Activated CD8-positive, alpha-beta memory T cell treated with anti-CD3 and anti-CD28 coated beads, Interleukin-2, amount 10 ng/mL, durations not matched to agents 7 days and 5 days (primary cell): ENCODE measurements at regions not wholly inside any gene's neighbourhood (a gene's known extent, or its start where the extent isn't known, plus 50 kb on each side); places are given as distances from the start of the nearest gene placed in this dataset.

Experiments used
- ATAC-seq: fragments of 150-1000 bp; cut with Tn5 transposase; one replicate; pipeline ENCODE4 v1.10.0; 2021; ENCODE audit warnings: moderate library complexity
- CTCF ChIA-PET: fragments of 350-600 bp; sonication (Branson Sonifier 250); formaldehyde crosslinking; loops from one replicate; lab custom pipeline; 2021; ENCODE audit warnings: antibody characterized with exemption; lab: Charles Lee
- DNase-seq: peaks from one replicate; pipeline ENCODE4 v3.0.0-alpha.2; 2020
- H3K27ac Mint-ChIP-seq: one replicate; pipeline ENCODE4 v1.8.0; 2021; ENCODE audit warnings: mild to moderate bottlenecking, mixed read lengths
- H3K27me3 Mint-ChIP-seq: one replicate; pipeline ENCODE4 v1.8.0; 2021; ENCODE audit warnings: mixed read lengths
- H3K36me3 Mint-ChIP-seq: one replicate; pipeline ENCODE4 v1.8.0; 2021; ENCODE audit warnings: mild to moderate bottlenecking, mixed read lengths
- H3K4me1 Mint-ChIP-seq: one replicate; pipeline ENCODE4 v1.8.0; 2021; ENCODE audit warnings: mixed read lengths
- H3K4me3 Mint-ChIP-seq: one replicate; pipeline ENCODE4 v1.8.0; 2021; ENCODE audit warnings: mild to moderate bottlenecking, moderate library complexity, mixed read lengths
- H3K9me3 Mint-ChIP-seq: one replicate; pipeline ENCODE4 v1.8.0; 2022; ENCODE audit warnings: low read depth, mixed read lengths

GRCh38 chr2:139077099-139077737 is 297.0 kb upstream of the NXPH2 start:
- no peak overlapping the region for H3K4me3 Mint-ChIP-seq
- H3K36me3 Mint-ChIP-seq = no peaks in the 10 kb centered on the region
- peaks cover 4% of the 10 kb centered on the region for H3K9me3 Mint-ChIP-seq
- CTCF ChIA-PET = no interaction called here
- DNase-seq (no peak), ATAC-seq (no peak)
- no peak overlapping the region for H3K27ac Mint-ChIP-seq
- H3K4me1 Mint-ChIP-seq = no peaks in the 10 kb centered on the region
- no peaks in the 10 kb centered on the region for H3K27me3 Mint-ChIP-seq

- Mint-ChIP-seq H3K4me3 (no peak overlapping the region), H3K9me3 (peaks cover 7% of the 10 kb centered on the region), H3K27me3 (no peaks in the 10 kb centered on the region), H3K27ac (no peak overlapping the region), H3K36me3 (no peaks in the 10 kb centered on the region), H3K4me1 (no peaks in the 10 kb centered on the region)
- CTCF ChIA-PET = no interaction called here
- ATAC-seq = no peak
- no peak for DNase-seq
Measured at GRCh38 chr2:139067874-139068273, 287.7 kb upstream of the NXPH2 start.

DNA sequence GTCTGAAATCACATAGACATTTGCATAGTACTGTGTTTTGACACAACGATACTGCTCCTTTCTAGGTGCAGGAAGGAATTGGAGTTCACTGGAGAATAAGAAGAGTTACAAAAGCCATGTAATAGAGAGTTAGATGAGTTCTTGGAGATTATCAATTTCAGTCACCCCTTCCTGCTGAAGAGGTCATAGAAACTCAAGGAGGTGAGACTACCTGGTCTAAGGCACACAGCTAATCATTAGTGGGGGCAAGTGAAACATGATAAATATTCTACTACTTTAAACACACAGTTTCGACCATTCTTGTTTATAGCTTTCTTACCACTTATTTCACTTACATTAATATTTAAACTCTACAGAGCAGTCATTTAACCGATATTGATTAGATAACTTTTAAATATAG is 286.9 kb upstream of the NXPH2 start:
- CTCF ChIA-PET = no interaction called here
- no peak for ATAC-seq
- H3K4me3 Mint-ChIP-seq = no peak overlapping the region
- H3K4me1 Mint-ChIP-seq = no peaks in the 10 kb centered on the region
- no peak overlapping the region for H3K27ac Mint-ChIP-seq
- no peaks in the 10 kb centered on the region for H3K36me3 Mint-ChIP-seq
- no peak for DNase-seq
- H3K9me3 Mint-ChIP-seq = peaks cover 6% of the 10 kb centered on the region
- no peaks in the 10 kb centered on the region for H3K27me3 Mint-ChIP-seq

- no peaks in the 10 kb centered on the region for H3K27me3 Mint-ChIP-seq
- ATAC-seq (no peak), DNase-seq (no peak)
- H3K9me3 Mint-ChIP-seq = peaks cover 3% of the 10 kb centered on the region
- H3K27ac Mint-ChIP-seq = no peak overlapping the region
- CTCF ChIA-PET = no interaction called here
- H3K36me3 Mint-ChIP-seq = no peaks in the 10 kb centered on the region
- H3K4me1 Mint-ChIP-seq = no peaks in the 10 kb centered on the region
- H3K4me3 Mint-ChIP-seq = no peak overlapping the region
Measured at GRCh38 chr2:139064159-139064558, 284.0 kb upstream of the NXPH2 start.

DNA sequence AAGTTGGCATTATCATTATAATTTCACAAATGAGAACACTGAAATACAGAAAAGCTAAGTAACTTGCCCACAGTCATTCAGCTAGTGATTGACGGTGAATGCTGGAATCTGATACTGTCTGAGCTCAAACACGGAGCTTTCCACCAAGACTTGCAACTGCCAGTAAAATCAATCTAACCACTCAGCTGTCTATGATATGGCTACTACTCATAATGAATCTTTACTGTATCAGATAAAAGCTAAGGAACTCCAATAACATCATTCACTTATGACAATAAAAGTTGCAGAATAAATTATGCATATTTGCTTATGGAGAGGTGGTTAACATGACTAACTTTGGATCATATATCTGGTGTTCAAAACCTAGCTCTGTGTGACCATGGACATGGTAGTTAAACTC is 279.4 kb upstream of the NXPH2 start:
- H3K4me3 Mint-ChIP-seq = no peak overlapping the region
- H3K4me1 Mint-ChIP-seq = no peaks in the 10 kb centered on the region
- no peaks in the 10 kb centered on the region for H3K36me3 Mint-ChIP-seq
- CTCF ChIA-PET = no interaction called here
- no peaks in the 10 kb centered on the region for H3K27me3 Mint-ChIP-seq
- DNase-seq (no peak), ATAC-seq (no peak)
- H3K27ac Mint-ChIP-seq = no peak overlapping the region
- peaks cover 7% of the 10 kb centered on the region for H3K9me3 Mint-ChIP-seq

DNA sequence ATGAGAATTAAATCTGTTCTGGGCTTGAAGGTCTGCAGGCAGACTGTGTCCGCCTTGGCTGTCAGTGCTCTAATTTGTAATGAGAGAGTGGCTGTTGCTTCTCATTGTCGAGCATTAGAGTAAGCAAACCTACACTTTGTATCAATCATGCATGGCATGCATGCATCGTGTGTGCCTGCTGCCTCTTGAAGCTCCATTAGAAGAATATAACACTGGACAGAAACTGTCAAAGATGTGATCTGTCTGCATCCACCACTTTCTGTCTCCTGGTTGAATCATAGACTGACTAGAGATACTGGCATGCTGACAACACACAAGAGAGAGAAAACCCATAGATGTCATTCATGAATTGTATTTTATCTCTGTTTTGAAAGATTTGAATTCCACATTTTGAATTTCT is 275.0 kb upstream of the NXPH2 start:
- Mint-ChIP-seq H3K36me3 (no peaks in the 10 kb centered on the region), H3K4me1 (no peaks in the 10 kb centered on the region), H3K27me3 (no peaks in the 10 kb centered on the region), H3K4me3 (no peak overlapping the region), H3K9me3 (peaks cover 16% of the 10 kb centered on the region), H3K27ac (no peak overlapping the region)
- ATAC-seq (no peak), DNase-seq (no peak)
- CTCF ChIA-PET = no interaction called here

GRCh38 chr2:139048017-139048416 is 267.8 kb upstream of the NXPH2 start:
- Mint-ChIP-seq H3K36me3 (no peaks in the 10 kb centered on the region), H3K27ac (no peak overlapping the region), H3K4me3 (no peak overlapping the region), H3K4me1 (no peaks in the 10 kb centered on the region), H3K9me3 (peaks cover 3% of the 10 kb centered on the region), H3K27me3 (no peaks in the 10 kb centered on the region)
- ATAC-seq (no peak), DNase-seq (no peak)
- CTCF ChIA-PET = no interaction called here

- H3K27ac Mint-ChIP-seq = no peak overlapping the region
- ATAC-seq (no peak), DNase-seq (no peak)
- no peaks in the 10 kb centered on the region for H3K36me3 Mint-ChIP-seq
- CTCF ChIA-PET = no interaction called here
- no peaks in the 10 kb centered on the region for H3K4me1 Mint-ChIP-seq
- H3K27me3 Mint-ChIP-seq = no peaks in the 10 kb centered on the region
- no peak overlapping the region for H3K4me3 Mint-ChIP-seq
- H3K9me3 Mint-ChIP-seq = no peaks in the 10 kb centered on the region
Measured at GRCh38 chr2:139045524-139045923, 265.3 kb upstream of the NXPH2 start.

- CTCF ChIA-PET = no interaction called here
- Mint-ChIP-seq H3K4me1 (no peaks in the 10 kb centered on the region), H3K4me3 (no peak overlapping the region), H3K9me3 (no peaks in the 10 kb centered on the region), H3K27ac (no peak overlapping the region), H3K27me3 (no peaks in the 10 kb centered on the region), H3K36me3 (no peaks in the 10 kb centered on the region)
- no peak for DNase-seq
- ATAC-seq = no peak
Measured at GRCh38 chr2:139034064-139034463, 253.9 kb upstream of the NXPH2 start.

DNA sequence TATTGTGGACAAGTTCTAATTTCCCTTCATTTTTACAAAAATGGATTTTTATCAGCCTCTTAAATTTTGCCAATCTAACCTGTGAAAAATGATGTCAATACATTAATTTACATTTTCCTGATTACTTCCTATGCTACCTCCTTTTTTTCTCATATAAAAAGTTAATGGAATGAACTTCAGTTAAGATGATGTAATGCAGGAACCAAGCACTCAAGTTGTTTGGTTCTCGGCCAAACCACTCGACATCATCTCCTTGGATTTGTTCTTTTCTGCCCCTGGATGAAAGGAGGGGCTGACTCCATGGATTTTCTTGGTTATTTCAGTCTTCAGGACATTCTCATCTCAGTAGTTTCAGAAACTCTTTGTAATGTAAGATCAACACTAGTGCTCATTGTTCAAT is 253.1 kb upstream of the NXPH2 start:
- ATAC-seq (no peak), DNase-seq (no peak)
- H3K36me3 Mint-ChIP-seq = no peaks in the 10 kb centered on the region
- H3K27ac Mint-ChIP-seq = no peak overlapping the region
- H3K9me3 Mint-ChIP-seq = no peaks in the 10 kb centered on the region
- H3K4me3 Mint-ChIP-seq = no peak overlapping the region
- no peaks in the 10 kb centered on the region for H3K27me3 Mint-ChIP-seq
- CTCF ChIA-PET = no interaction called here
- no peaks in the 10 kb centered on the region for H3K4me1 Mint-ChIP-seq

DNA sequence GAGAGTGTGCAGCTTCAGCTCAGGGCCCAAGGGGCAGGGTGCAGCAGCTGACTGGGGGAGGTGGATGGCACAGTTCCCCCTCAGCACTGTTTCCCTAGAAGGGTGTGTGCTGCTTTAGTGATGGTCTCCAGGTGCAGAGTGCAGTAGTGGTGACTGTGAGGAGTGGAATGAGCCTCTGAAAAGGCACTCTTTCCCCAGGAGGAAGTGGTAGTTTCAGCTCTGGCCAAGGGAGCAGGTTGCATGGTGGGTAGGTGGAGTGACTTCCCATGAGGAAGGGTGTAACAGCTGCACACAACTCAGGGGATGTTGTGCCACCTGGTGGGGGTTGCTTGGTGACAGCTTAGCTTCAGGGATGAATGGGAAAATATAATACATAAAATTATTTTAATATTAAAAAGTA is 251.5 kb upstream of the NXPH2 start:
- CTCF ChIA-PET = no interaction called here
- no peaks in the 10 kb centered on the region for H3K9me3 Mint-ChIP-seq
- H3K36me3 Mint-ChIP-seq = no peaks in the 10 kb centered on the region
- no peak overlapping the region for H3K27ac Mint-ChIP-seq
- H3K27me3 Mint-ChIP-seq = no peaks in the 10 kb centered on the region
- ATAC-seq = no peak
- H3K4me1 Mint-ChIP-seq = no peaks in the 10 kb centered on the region
- H3K4me3 Mint-ChIP-seq = no peak overlapping the region
- DNase-seq = no peak

DNA sequence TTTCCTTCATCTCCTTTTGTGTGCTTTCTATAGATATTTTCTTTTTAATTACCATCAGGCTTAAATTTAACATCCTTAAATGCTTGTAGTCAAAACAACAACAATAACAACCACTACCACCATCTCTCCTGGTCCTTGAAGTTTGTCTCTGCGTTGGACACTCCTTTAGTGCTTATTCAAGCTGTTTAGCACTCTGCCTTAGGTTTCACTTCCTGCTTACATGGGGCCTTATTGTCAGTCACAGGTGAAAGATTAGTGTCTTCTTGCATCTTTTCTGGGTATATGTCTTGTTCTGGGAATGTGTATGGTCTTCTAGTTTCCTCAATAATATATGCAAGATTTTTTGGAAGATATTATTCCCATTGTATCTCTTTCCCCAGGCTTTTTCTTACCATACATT is 240.1 kb upstream of the NXPH2 start:
- H3K27ac Mint-ChIP-seq = no peak overlapping the region
- no peaks in the 10 kb centered on the region for H3K4me1 Mint-ChIP-seq
- no peak overlapping the region for H3K4me3 Mint-ChIP-seq
- CTCF ChIA-PET = no interaction called here
- H3K27me3 Mint-ChIP-seq = no peaks in the 10 kb centered on the region
- peaks cover 9% of the 10 kb centered on the region for H3K9me3 Mint-ChIP-seq
- no peaks in the 10 kb centered on the region for H3K36me3 Mint-ChIP-seq
- DNase-seq = no peak
- no peak for ATAC-seq

DNA sequence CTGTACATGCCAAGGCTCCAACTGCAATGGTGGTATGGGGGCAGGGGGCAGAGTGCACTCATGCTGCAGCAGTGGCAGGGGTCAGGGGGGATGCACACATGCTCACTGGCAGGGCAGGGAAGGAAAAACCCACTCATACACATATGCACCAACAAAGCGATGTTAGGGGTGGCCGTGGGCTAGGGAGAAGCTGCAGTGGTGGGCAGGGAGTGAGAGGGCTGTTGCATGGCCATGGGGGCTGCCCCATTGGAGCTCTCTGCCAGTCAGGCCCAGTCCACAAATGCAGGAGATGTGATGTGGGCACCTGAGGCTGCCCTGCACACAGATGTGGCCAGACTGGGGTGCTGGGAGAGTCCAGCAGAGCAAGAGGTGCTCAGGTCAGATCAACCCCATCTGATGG is 238.1 kb upstream of the NXPH2 start:
- DNase-seq (no peak), ATAC-seq (no peak)
- Mint-ChIP-seq H3K4me3 (no peak overlapping the region), H3K27me3 (no peaks in the 10 kb centered on the region), H3K9me3 (peaks cover 9% of the 10 kb centered on the region), H3K4me1 (no peaks in the 10 kb centered on the region), H3K27ac (no peak overlapping the region), H3K36me3 (no peaks in the 10 kb centered on the region)
- CTCF ChIA-PET = no interaction called here

- DNase-seq = no peak
- Mint-ChIP-seq H3K27me3 (no peaks in the 10 kb centered on the region), H3K27ac (no peak overlapping the region), H3K4me1 (no peaks in the 10 kb centered on the region), H3K9me3 (no peaks in the 10 kb centered on the region), H3K36me3 (no peaks in the 10 kb centered on the region), H3K4me3 (no peak overlapping the region)
- ATAC-seq = no peak
- CTCF ChIA-PET = no interaction called here
Measured at GRCh38 chr2:139007130-139007529, 226.9 kb upstream of the NXPH2 start.
